ENCODE measurements at regions not wholly inside any gene's neighbourhood (a gene's known extent, or its start where the extent isn't known, plus 50 kb on each side); places are given as distances from the start of the nearest gene placed in this dataset.

DNA sequence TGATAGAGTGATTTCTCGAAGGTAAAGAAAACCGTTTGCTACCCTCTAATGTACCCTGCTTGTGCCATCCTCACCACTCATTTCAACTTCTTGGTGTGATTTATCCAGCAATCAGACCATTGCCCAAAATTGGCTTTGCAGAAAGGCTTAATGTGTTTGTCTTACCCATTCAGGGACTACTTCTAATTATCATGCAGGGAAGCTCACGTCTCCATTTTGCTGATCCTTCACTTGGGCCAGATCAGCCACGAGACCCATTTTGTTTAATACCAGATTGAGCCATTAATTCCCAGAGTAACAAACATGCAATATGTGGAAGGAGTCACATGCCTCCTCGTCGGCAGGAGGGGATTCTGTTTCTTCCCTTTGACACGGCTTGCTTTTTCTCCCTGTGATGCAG, 51.1 kb upstream of the CRY1 start:
- H3K27ac ChIP-seq (ENCODE audit: low read depth in 2 of 2, low read length in 1 of 2), result no peak overlapping the region
- 79 to 85% methylated on average over 7 of the region's 7 CpGs for WGBS, 2 donors
- H3K4me1 ChIP-seq (ENCODE audit: control insufficient read depth in 2 of 2, insufficient read depth in 2 of 2, low read length in 1 of 2), result no peaks in the 10 kb centered on the region

DNA sequence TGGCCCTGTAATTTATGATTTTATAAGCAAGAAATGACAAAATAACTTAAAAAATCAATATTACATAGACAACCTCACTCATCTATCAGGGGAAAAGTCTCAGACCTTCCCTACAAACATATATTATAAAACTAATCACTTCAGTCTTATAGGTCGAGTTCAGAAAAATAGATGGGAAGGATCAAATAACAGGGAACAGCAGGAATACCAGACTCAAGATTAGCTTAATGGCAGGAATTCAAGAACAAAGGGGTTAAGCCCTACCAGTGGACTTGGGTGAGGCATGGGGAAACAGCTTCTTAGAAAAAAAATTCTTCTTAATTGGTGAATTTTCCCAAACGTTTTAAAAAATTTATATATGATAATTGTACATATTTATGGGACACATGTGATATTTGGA, 51.6 kb upstream of the CRY1 start:
- WGBS, 2 donors, result 48 to 51% methylated on average over 2 of the region's 2 CpGs
- Histone ChIP-seq H3K4me1 (ENCODE audit: control insufficient read depth in 2 of 2, insufficient read depth in 2 of 2, low read length in 1 of 2) (no peaks in the 10 kb centered on the region), H3K27ac (ENCODE audit: low read depth in 2 of 2, low read length in 1 of 2) (no peak overlapping the region), H3K36me3 (ENCODE audit: control insufficient read depth in 2 of 2, insufficient read depth in 2 of 2, low read length in 1 of 2) (no peaks in the 10 kb centered on the region), H3K27me3 (ENCODE audit: control insufficient read depth in 1 of 2, insufficient read depth in 2 of 2, low read length in 2 of 2) (no peaks in the 10 kb centered on the region), H3K4me3 (ENCODE audit: low read depth in 1 of 2, low read length in 2 of 2) (no peak overlapping the region), H3K9me3 (ENCODE audit: control insufficient read depth in 2 of 2, insufficient read depth in 1 of 2, low read depth in 1 of 2, low read length in 1 of 2) (no peaks in the 10 kb centered on the region)

More for the DNA sequence above, 51.1 kb upstream of the CRY1 start:
- Histone ChIP-seq H3K9me3 (ENCODE audit: control insufficient read depth in 2 of 2, insufficient read depth in 1 of 2, low read depth in 1 of 2, low read length in 1 of 2) (no peaks in the 10 kb centered on the region), H3K27me3 (ENCODE audit: control insufficient read depth in 1 of 2, insufficient read depth in 2 of 2, low read length in 2 of 2) (no peaks in the 10 kb centered on the region), H3K36me3 (ENCODE audit: control insufficient read depth in 2 of 2, insufficient read depth in 2 of 2, low read length in 1 of 2) (no peaks in the 10 kb centered on the region), H3K4me3 (ENCODE audit: low read depth in 1 of 2, low read length in 2 of 2) (no peak overlapping the region)

DNA sequence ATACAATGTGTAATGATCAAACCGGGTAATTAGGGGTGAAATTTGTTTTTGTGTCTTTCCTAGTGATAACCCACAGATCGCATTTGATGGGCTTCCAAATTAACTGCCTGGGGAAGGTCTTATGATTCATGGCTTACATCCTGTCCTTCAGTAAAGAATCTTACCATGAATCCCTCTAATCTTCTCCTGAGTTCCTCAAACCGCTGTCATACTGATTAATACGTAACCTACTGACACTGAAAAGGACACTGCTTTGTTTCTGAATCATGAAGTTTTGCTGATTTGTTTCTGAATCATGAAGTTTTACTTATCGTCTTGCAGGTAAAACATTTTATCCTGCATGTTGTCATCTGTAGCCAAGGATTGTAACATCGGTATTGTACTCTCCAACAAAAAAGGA, 52.0 kb upstream of the CRY1 start:
- H3K36me3 ChIP-seq (ENCODE audit: control insufficient read depth in 2 of 2, insufficient read depth in 2 of 2, low read length in 1 of 2), result no peaks in the 10 kb centered on the region
- H3K4me1 ChIP-seq (ENCODE audit: control insufficient read depth in 2 of 2, insufficient read depth in 2 of 2, low read length in 1 of 2), result no peaks in the 10 kb centered on the region
- no peaks in the 10 kb centered on the region for H3K27me3 ChIP-seq (ENCODE audit: control insufficient read depth in 1 of 2, insufficient read depth in 2 of 2, low read length in 2 of 2)
- H3K27ac ChIP-seq (ENCODE audit: low read depth in 2 of 2, low read length in 1 of 2), result no peak overlapping the region
- no peaks in the 10 kb centered on the region for H3K9me3 ChIP-seq (ENCODE audit: control insufficient read depth in 2 of 2, insufficient read depth in 1 of 2, low read depth in 1 of 2, low read length in 1 of 2)
- 61 to 68% methylated on average over 6 of the region's 6 CpGs for WGBS, 2 donors
- H3K4me3 ChIP-seq (ENCODE audit: low read depth in 1 of 2, low read length in 2 of 2), result no peak overlapping the region

DNA sequence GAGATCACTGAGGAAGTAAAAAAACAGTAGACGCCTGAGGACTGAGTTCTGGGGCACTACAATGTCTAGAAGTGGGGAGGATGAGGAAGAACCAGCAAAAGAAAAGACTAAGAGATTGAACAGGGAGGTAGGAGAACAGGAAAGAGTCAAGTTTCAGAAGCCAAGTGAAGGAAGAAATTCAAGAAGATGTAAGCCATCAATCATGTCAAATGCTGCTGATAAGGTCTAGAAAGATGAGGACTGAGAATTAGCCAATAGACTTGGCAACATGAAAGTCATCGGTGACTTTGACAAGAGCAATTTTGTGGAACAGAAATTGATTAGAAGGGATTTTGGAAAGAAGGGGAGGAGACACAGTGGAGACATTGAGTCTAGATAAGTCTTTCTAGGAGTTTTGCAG, 54.8 kb upstream of the CRY1 start:
- H3K9me3 ChIP-seq (ENCODE audit: control insufficient read depth in 2 of 2, insufficient read depth in 1 of 2, low read depth in 1 of 2, low read length in 1 of 2), result no peaks in the 10 kb centered on the region
- H3K27me3 ChIP-seq (ENCODE audit: control insufficient read depth in 1 of 2, insufficient read depth in 2 of 2, low read length in 2 of 2), result no peaks in the 10 kb centered on the region
- no peak overlapping the region for H3K27ac ChIP-seq (ENCODE audit: low read depth in 2 of 2, low read length in 1 of 2)
- H3K4me1 ChIP-seq (ENCODE audit: control insufficient read depth in 2 of 2, insufficient read depth in 2 of 2, low read length in 1 of 2), result no peaks in the 10 kb centered on the region
- H3K4me3 ChIP-seq (ENCODE audit: low read depth in 1 of 2, low read length in 2 of 2), result no peak overlapping the region
- no peaks in the 10 kb centered on the region for H3K36me3 ChIP-seq (ENCODE audit: control insufficient read depth in 2 of 2, insufficient read depth in 2 of 2, low read length in 1 of 2)
- 69 to 71% methylated on average over 2 of the region's 2 CpGs for WGBS, 2 donors

- no peak overlapping the region for H3K27ac ChIP-seq (ENCODE audit: low read depth in 2 of 2, low read length in 1 of 2)
- WGBS, 2 donors, result 88 to 95% methylated on average over 3 of the region's 3 CpGs
- H3K4me3 ChIP-seq (ENCODE audit: low read depth in 1 of 2, low read length in 2 of 2), result no peak overlapping the region
- H3K9me3 ChIP-seq (ENCODE audit: control insufficient read depth in 2 of 2, insufficient read depth in 1 of 2, low read depth in 1 of 2, low read length in 1 of 2), result no peaks in the 10 kb centered on the region
- H3K4me1 ChIP-seq (ENCODE audit: control insufficient read depth in 2 of 2, insufficient read depth in 2 of 2, low read length in 1 of 2), result no peaks in the 10 kb centered on the region
- no peaks in the 10 kb centered on the region for H3K36me3 ChIP-seq (ENCODE audit: control insufficient read depth in 2 of 2, insufficient read depth in 2 of 2, low read length in 1 of 2)
- H3K27me3 ChIP-seq (ENCODE audit: control insufficient read depth in 1 of 2, insufficient read depth in 2 of 2, low read length in 2 of 2), result no peaks in the 10 kb centered on the region
These were observed 59.0 kb upstream of the CRY1 start for GRCh38 chr12:107152315-107152714.

DNA sequence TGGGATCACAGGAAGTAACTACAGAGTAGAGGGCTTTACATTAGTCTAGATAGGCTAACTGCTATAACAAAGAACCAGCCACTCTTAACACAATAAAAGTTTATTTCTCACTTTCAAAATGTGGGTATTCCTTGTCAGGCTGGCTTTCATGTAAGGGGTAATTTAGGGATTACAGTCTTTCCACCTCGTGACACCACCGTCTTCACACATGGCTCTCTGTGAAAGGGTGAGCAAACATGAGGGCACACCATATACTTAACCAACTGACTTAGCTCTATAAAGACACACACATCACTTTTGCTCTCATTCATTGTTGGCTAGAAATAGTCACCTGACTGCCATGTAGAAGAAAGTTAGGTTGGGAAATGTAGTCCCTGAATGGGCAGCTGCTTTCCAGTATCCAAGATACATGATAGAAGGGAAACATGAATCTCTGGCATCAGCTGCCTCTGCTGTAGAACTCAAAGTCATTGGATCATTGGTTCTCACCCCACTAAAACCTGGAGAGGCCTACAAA, 66.1 kb upstream of the CRY1 start:
- peaks cover 0 to 2% of the 10 kb centered on the region in 2 donors for H3K9me3 ChIP-seq (ENCODE audit: control insufficient read depth in 2 of 2, insufficient read depth in 1 of 2, low read depth in 1 of 2, low read length in 1 of 2)
- no peak overlapping the region for H3K4me3 ChIP-seq (ENCODE audit: low read depth in 1 of 2, low read length in 2 of 2)
- H3K27ac ChIP-seq (ENCODE audit: low read depth in 2 of 2, low read length in 1 of 2), result no peak overlapping the region
- H3K4me1 ChIP-seq (ENCODE audit: control insufficient read depth in 2 of 2, insufficient read depth in 2 of 2, low read length in 1 of 2), result no peaks in the 10 kb centered on the region
- 81 to 84% methylated on average over 2 of the region's 2 CpGs for WGBS, 2 donors
- no peaks in the 10 kb centered on the region for H3K27me3 ChIP-seq (ENCODE audit: control insufficient read depth in 1 of 2, insufficient read depth in 2 of 2, low read length in 2 of 2)
- H3K36me3 ChIP-seq (ENCODE audit: control insufficient read depth in 2 of 2, insufficient read depth in 2 of 2, low read length in 1 of 2), result no peaks in the 10 kb centered on the region

GRCh38 chr12:107163413-107163812, 70.1 kb upstream of the CRY1 start:
- Histone ChIP-seq H3K27me3 (ENCODE audit: control insufficient read depth in 1 of 2, insufficient read depth in 2 of 2, low read length in 2 of 2) (no peaks in the 10 kb centered on the region), H3K4me1 (ENCODE audit: control insufficient read depth in 2 of 2, insufficient read depth in 2 of 2, low read length in 1 of 2) (no peaks in the 10 kb centered on the region), H3K36me3 (ENCODE audit: control insufficient read depth in 2 of 2, insufficient read depth in 2 of 2, low read length in 1 of 2) (no peaks in the 10 kb centered on the region), H3K27ac (ENCODE audit: low read depth in 2 of 2, low read length in 1 of 2) (no peak overlapping the region), H3K4me3 (ENCODE audit: low read depth in 1 of 2, low read length in 2 of 2) (no peak overlapping the region), H3K9me3 (ENCODE audit: control insufficient read depth in 2 of 2, insufficient read depth in 1 of 2, low read depth in 1 of 2, low read length in 1 of 2) (peaks cover 0 to 2% of the 10 kb centered on the region in 2 donors)
- 82 to 85% methylated on average over 4 of the region's 4 CpGs for WGBS, 2 donors

GRCh38 chr12:107164392-107164791, 71.0 kb upstream of the CRY1 start:
- Histone ChIP-seq H3K9me3 (ENCODE audit: control insufficient read depth in 2 of 2, insufficient read depth in 1 of 2, low read depth in 1 of 2, low read length in 1 of 2) (peaks cover 0 to 2% of the 10 kb centered on the region in 2 donors), H3K36me3 (ENCODE audit: control insufficient read depth in 2 of 2, insufficient read depth in 2 of 2, low read length in 1 of 2) (no peaks in the 10 kb centered on the region), H3K4me1 (ENCODE audit: control insufficient read depth in 2 of 2, insufficient read depth in 2 of 2, low read length in 1 of 2) (no peaks in the 10 kb centered on the region), H3K27me3 (ENCODE audit: control insufficient read depth in 1 of 2, insufficient read depth in 2 of 2, low read length in 2 of 2) (no peaks in the 10 kb centered on the region), H3K4me3 (ENCODE audit: low read depth in 1 of 2, low read length in 2 of 2) (no peak overlapping the region), H3K27ac (ENCODE audit: low read depth in 2 of 2, low read length in 1 of 2) (no peak overlapping the region)
- 50 to 59% methylated on average over 1 of the region's 1 CpG for WGBS, 2 donors

- Histone ChIP-seq H3K36me3 (ENCODE audit: control insufficient read depth in 2 of 2, insufficient read depth in 2 of 2, low read length in 1 of 2) (no peaks in the 10 kb centered on the region), H3K27ac (ENCODE audit: low read depth in 2 of 2, low read length in 1 of 2) (no peak overlapping the region)
- 70 to 87% methylated on average over 1 of the region's 1 CpG for WGBS, 2 donors
These were observed 72.2 kb upstream of the CRY1 start for GRCh38 chr12:107165581-107165980.

GRCh38 chr12:107167756-107168155, 74.4 kb upstream of the CRY1 start:
- WGBS, 2 donors, result 29 to 34% methylated on average over 3 of the region's 3 CpGs
- no peaks in the 10 kb centered on the region for H3K36me3 ChIP-seq (ENCODE audit: control insufficient read depth in 2 of 2, insufficient read depth in 2 of 2, low read length in 1 of 2)
- H3K4me3 ChIP-seq (ENCODE audit: low read depth in 1 of 2, low read length in 2 of 2), result no peak overlapping the region
- H3K9me3 ChIP-seq (ENCODE audit: control insufficient read depth in 2 of 2, insufficient read depth in 1 of 2, low read depth in 1 of 2, low read length in 1 of 2), result no peaks in the 10 kb centered on the region
- no peaks in the 10 kb centered on the region for H3K27me3 ChIP-seq (ENCODE audit: control insufficient read depth in 1 of 2, insufficient read depth in 2 of 2, low read length in 2 of 2)
- H3K4me1 ChIP-seq (ENCODE audit: control insufficient read depth in 2 of 2, insufficient read depth in 2 of 2, low read length in 1 of 2), result no peaks in the 10 kb centered on the region
- H3K27ac ChIP-seq (ENCODE audit: low read depth in 2 of 2, low read length in 1 of 2), result no peak overlapping the region

More at GRCh38 chr12:107165581-107165980, 72.2 kb upstream of the CRY1 start:
- Histone ChIP-seq H3K4me3 (ENCODE audit: low read depth in 1 of 2, low read length in 2 of 2) (no peak overlapping the region), H3K4me1 (ENCODE audit: control insufficient read depth in 2 of 2, insufficient read depth in 2 of 2, low read length in 1 of 2) (no peaks in the 10 kb centered on the region), H3K9me3 (ENCODE audit: control insufficient read depth in 2 of 2, insufficient read depth in 1 of 2, low read depth in 1 of 2, low read length in 1 of 2) (no peaks in the 10 kb centered on the region), H3K27me3 (ENCODE audit: control insufficient read depth in 1 of 2, insufficient read depth in 2 of 2, low read length in 2 of 2) (no peaks in the 10 kb centered on the region)
